ENCODE measurements at regions not wholly inside any gene's neighbourhood (a gene's known extent, or its start where the extent isn't known, plus 50 kb on each side); places are given as distances from the start of the nearest gene placed in this dataset.

GRCh38 chr5:165565911-165566310 is 2060.5 kb downstream of the MAT2B start:
- Histone ChIP-seq H3K27ac (no peak overlapping the region), H3K4me3 (no peak overlapping the region), H3K4me1 (no peaks in the 10 kb centered on the region), H3K27me3 (no peaks in the 10 kb centered on the region), H3K9me3 (no peaks in the 10 kb centered on the region), H3K36me3 (replicated peaks in 1 of 2; ENCODE audit: insufficient read depth in 1 of 2, low read depth in 2 of 2) (no peaks in the 10 kb centered on the region)
- DNase-seq: no peak
- 30 to 39% methylated on average over 4 of the region's 4 CpGs for WGBS, 2 donors
- no peak for ATAC-seq
- no peak for TF ChIP-seq POLR2A (IDR thresholded peaks at IDR 0.05)
- no peak for TF ChIP-seq CTCF (IDR thresholded peaks at IDR 0.05)
- intact Hi-C loops (cut with DNase I): no loop called here

- H3K27ac ChIP-seq: no peak overlapping the region
- ATAC-seq (no peak), DNase-seq (no peak)
- no peaks in the 10 kb centered on the region for H3K36me3 ChIP-seq (replicated peaks in 1 of 2; ENCODE audit: insufficient read depth in 1 of 2, low read depth in 2 of 2)
- TF ChIP-seq POLR2A (IDR thresholded peaks at IDR 0.05) (no peak), CTCF (IDR thresholded peaks at IDR 0.05) (no peak)
- H3K27me3 ChIP-seq: no peaks in the 10 kb centered on the region
- intact Hi-C loops (cut with DNase I): no loop called here
- WGBS, 2 donors: 47 to 68% methylated on average over 7 of the region's 7 CpGs
- no peak overlapping the region for H3K4me3 ChIP-seq
- H3K4me1 ChIP-seq: no peaks in the 10 kb centered on the region
- no peaks in the 10 kb centered on the region for H3K9me3 ChIP-seq
These were observed 2064.1 kb downstream of the MAT2B start for GRCh38 chr5:165569551-165569950.

- DNase-seq: no peak
- no peaks in the 10 kb centered on the region for H3K4me1 ChIP-seq
- 40 to 51% methylated on average over 4 of the region's 4 CpGs for WGBS, 2 donors
- TF ChIP-seq POLR2A (IDR thresholded peaks at IDR 0.05) (no peak), CTCF (IDR thresholded peaks at IDR 0.05) (no peak)
- H3K36me3 ChIP-seq (replicated peaks in 1 of 2; ENCODE audit: insufficient read depth in 1 of 2, low read depth in 2 of 2): no peaks in the 10 kb centered on the region
- no peak overlapping the region for H3K4me3 ChIP-seq
- H3K9me3 ChIP-seq: no peaks in the 10 kb centered on the region
- H3K27ac ChIP-seq: no peak overlapping the region
- ATAC-seq: no peak
- H3K27me3 ChIP-seq: no peaks in the 10 kb centered on the region
- intact Hi-C loops (cut with DNase I): no loop called here
These were observed 2068.0 kb downstream of the MAT2B start for GRCh38 chr5:165573445-165573844.

- no peak for ATAC-seq
- Histone ChIP-seq H3K4me3 (no peak overlapping the region), H3K27me3 (no peaks in the 10 kb centered on the region), H3K4me1 (no peaks in the 10 kb centered on the region), H3K9me3 (no peaks in the 10 kb centered on the region), H3K27ac (no peak overlapping the region), H3K36me3 (replicated peaks in 1 of 2; ENCODE audit: insufficient read depth in 1 of 2, low read depth in 2 of 2) (no peaks in the 10 kb centered on the region)
- WGBS, 2 donors: 45 to 61% methylated on average over 2 of the region's 2 CpGs
- no peak for DNase-seq
- intact Hi-C loops (cut with DNase I): no loop called here
- TF ChIP-seq CTCF (IDR thresholded peaks at IDR 0.05) (no peak), POLR2A (IDR thresholded peaks at IDR 0.05) (no peak)
These were observed 2068.7 kb downstream of the MAT2B start for GRCh38 chr5:165574100-165574499.

GRCh38 chr5:165576678-165577275 is 2071.4 kb downstream of the MAT2B start:
- H3K27me3 ChIP-seq: no peaks in the 10 kb centered on the region
- DNase-seq: no peak
- H3K9me3 ChIP-seq: no peaks in the 10 kb centered on the region
- intact Hi-C loops (cut with DNase I): no loop called here
- no peaks in the 10 kb centered on the region for H3K4me1 ChIP-seq
- WGBS, 2 donors: 56 to 68% methylated on average over 3 of the region's 3 CpGs
- no peak overlapping the region for H3K27ac ChIP-seq
- no peak for ATAC-seq
- TF ChIP-seq POLR2A (IDR thresholded peaks at IDR 0.05): no peak
- TF ChIP-seq CTCF (IDR thresholded peaks at IDR 0.05): no peak
- no peaks in the 10 kb centered on the region for H3K36me3 ChIP-seq (replicated peaks in 1 of 2; ENCODE audit: insufficient read depth in 1 of 2, low read depth in 2 of 2)
- no peak overlapping the region for H3K4me3 ChIP-seq
